IPS-18a (cell line): ENCODE measurements at regions not wholly inside any gene's neighbourhood (a gene's known extent, or its start where the extent isn't known, plus 50 kb on each side); places are given as distances from the start of the nearest gene placed in this dataset.

Experiments used
- H3K27ac ChIP-seq: one replicate; pipeline ENCODE4 v1.5.1; 2013; ENCODE audit warnings: low read length
- H3K27me3 ChIP-seq: one replicate; pipeline ENCODE4 v1.6.1; 2013; ENCODE audit warnings: mild to moderate bottlenecking, low read length; ENCODE audit not compliant: control insufficient read depth, insufficient read depth
- H3K36me3 ChIP-seq: one replicate; pipeline ENCODE4 v1.6.1; 2013; ENCODE audit warnings: low read depth, low read length; ENCODE audit not compliant: control insufficient read depth
- H3K4me1 ChIP-seq: one replicate; pipeline ENCODE4 v1.6.1; 2013; ENCODE audit warnings: low read depth, low read length; ENCODE audit not compliant: control insufficient read depth
- H3K4me3 ChIP-seq: one replicate; pipeline ENCODE4 v1.5.1; 2013; ENCODE audit warnings: low read length
- H3K9ac ChIP-seq: one replicate; pipeline ENCODE4 v1.6.1; 2013; ENCODE audit warnings: mild to moderate bottlenecking, low read length, moderate library complexity
- H3K9me3 ChIP-seq: one replicate; pipeline ENCODE4 v1.6.1; 2013; ENCODE audit warnings: low read depth, low read length; ENCODE audit not compliant: control insufficient read depth

DNA sequence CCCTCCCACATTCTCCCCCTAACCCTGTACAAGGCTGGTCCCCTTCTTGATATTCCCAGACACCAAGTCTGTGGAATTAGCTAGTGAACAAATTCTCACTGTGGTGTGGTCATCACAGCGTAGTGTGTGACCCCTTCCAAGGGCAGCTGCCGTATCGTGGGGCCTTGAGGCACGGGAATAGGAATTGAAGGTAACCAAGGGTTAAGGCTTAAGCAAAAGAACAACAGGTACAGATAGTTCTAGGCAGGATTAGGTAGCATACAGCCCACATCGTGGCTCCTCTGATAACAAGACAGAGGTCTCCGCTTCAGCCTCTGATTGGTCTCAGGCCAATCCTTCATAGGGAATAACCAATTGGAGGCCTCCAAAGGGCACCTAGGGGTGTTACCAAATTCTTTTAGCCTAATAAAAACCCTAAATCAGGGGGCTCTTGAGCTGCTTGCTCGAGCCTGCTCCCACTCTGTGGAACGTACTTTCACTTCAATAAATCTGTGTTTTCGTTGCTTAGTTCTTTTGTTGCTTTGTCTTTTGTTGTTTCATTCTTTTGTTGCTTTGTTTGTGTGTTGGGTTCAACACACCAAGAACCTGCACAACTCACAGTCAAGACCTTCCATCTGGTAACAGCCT, 64.7 kb downstream of the GPR6 start:
- Histone ChIP-seq H3K9ac (no peak overlapping the region), H3K4me3 (no peak overlapping the region), H3K9me3 (no peaks in the 10 kb centered on the region), H3K4me1 (peaks cover 5% of the 10 kb centered on the region), H3K27ac (no peak overlapping the region), H3K27me3 (no peaks in the 10 kb centered on the region), H3K36me3 (no peaks in the 10 kb centered on the region)

- Histone ChIP-seq H3K9me3 (no peaks in the 10 kb centered on the region), H3K36me3 (no peaks in the 10 kb centered on the region), H3K4me1 (peaks cover 5% of the 10 kb centered on the region), H3K27ac (no peak overlapping the region), H3K27me3 (no peaks in the 10 kb centered on the region), H3K9ac (no peak overlapping the region), H3K4me3 (no peak overlapping the region)
Measured at GRCh38 chr6:110043366-110043994, 65.4 kb downstream of the GPR6 start.

DNA sequence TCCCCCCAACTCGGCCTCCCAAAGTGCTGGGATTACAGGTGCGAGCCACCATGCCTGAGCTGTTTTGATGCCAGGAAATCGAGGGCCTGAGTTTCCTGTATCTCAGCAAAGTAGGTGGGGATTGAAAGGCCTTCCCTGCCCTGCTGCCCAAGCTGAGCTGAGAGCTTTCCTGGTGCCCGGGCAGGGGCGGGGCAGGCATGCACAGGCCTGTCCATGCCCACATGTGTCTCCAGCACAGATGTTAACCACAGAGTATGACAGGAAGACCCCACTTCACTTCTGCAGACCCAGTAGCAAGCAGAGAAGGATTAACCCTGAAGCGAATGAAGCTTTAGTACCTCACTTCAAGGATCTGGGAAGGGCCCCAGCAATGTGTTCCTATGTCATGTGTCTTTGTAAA, 66.0 kb downstream of the GPR6 start:
- Histone ChIP-seq H3K36me3 (no peaks in the 10 kb centered on the region), H3K9ac (no peak overlapping the region), H3K4me1 (peaks cover 5% of the 10 kb centered on the region), H3K4me3 (no peak overlapping the region), H3K9me3 (no peaks in the 10 kb centered on the region), H3K27me3 (no peaks in the 10 kb centered on the region), H3K27ac (no peak overlapping the region)

DNA sequence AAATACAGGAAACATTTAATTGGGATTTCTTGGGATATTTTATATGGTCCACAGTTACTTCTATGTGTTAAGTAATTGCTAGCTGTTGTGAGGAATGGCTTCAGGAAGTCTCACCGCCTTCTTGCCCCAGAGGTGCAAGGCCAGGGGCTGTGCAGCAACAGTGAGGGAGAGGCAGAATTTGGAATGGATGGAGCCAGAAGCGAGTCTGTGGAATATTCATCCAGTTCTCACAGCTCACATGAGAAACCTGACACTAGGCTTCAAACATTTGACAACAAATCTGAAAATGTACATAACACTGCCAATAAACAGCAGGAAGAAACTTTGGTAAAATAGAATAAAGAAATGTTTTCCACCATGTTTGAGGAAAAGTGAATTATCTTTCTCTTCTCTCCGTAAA, 66.5 kb downstream of the GPR6 start:
- no peaks in the 10 kb centered on the region for H3K9me3 ChIP-seq
- H3K27me3 ChIP-seq, result no peaks in the 10 kb centered on the region
- no peak overlapping the region for H3K9ac ChIP-seq
- no peaks in the 10 kb centered on the region for H3K36me3 ChIP-seq
- H3K4me3 ChIP-seq, result no peak overlapping the region
- peaks cover 3% of the 10 kb centered on the region for H3K4me1 ChIP-seq
- no peak overlapping the region for H3K27ac ChIP-seq

DNA sequence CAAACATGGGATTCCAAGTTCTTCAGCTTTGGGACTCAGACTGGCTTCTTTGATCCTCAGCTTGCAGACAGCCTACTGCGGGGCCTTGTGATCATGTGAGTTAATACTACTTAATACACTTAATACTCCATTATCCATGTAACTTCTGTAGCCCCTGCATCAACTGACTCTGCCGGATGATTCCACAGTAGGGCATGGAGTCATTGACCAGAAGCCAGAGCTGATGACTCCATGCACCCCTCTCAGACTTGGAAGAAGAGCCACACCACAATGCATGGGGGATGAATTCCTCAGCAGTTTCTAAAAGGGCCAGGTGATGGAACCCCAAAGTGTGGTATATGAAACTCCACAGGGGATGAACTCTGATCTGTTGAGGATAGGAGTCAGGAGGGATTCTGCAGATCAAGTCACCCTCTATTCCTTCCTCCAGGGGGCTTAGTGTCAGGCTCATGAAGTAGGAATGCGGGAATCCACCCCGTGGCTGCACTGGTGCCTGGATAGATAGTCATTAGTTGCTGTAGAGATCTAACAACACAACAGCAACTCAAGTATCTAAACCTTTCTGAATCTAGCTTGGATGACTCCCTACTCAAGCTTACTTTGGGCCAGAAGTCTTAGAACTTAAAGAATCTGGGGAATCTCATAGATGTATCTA, 70.2 kb downstream of the GPR6 start:
- H3K27me3 ChIP-seq, result no peaks in the 10 kb centered on the region
- H3K36me3 ChIP-seq, result no peaks in the 10 kb centered on the region
- no peak overlapping the region for H3K4me3 ChIP-seq
- H3K27ac ChIP-seq, result no peak overlapping the region
- H3K4me1 ChIP-seq, result no peaks in the 10 kb centered on the region
- no peak overlapping the region for H3K9ac ChIP-seq
- H3K9me3 ChIP-seq, result no peaks in the 10 kb centered on the region

DNA sequence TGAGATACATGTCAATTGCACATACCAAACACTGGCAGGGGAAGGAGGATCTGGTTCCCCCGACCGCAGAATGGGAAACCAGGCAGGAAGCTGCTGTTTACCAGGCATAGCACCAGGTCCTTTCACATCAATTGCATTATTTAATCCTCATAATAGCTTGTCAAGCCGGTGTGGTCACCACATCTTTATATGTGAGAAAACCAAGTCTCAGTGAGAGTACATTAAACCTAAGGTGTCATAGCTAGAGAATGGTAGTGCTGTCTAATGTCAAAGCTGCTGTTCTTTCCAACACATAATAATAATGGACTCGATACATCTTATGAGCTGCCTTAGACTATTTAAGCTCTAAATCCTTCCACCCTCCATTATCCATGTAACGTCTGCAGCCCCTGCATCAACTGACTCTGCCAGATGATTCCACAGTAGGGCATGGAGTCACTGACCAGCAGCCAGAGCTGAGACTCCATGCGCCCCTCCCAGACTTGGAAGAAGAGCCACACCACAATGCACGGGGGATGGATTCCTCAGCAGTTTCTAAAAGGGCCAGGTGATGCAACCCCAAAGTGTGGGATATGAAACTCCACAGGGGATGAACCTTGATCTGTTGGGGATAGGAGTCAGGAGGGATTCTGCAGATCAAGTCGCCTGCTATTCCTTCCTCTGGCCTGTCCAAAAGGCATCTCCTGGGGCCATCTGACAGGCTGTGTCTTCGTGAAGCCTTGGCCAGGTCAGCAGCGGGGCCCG, 71.8 kb downstream of the GPR6 start:
- Histone ChIP-seq H3K4me1 (no peaks in the 10 kb centered on the region), H3K4me3 (no peak overlapping the region), H3K27ac (no peak overlapping the region), H3K9me3 (no peaks in the 10 kb centered on the region), H3K27me3 (no peaks in the 10 kb centered on the region), H3K9ac (no peak overlapping the region), H3K36me3 (no peaks in the 10 kb centered on the region)
